ENCODE measurements at regions not wholly inside any gene's neighbourhood (a gene's known extent, or its start where the extent isn't known, plus 50 kb on each side); places are given as distances from the start of the nearest gene placed in this dataset.

DNA sequence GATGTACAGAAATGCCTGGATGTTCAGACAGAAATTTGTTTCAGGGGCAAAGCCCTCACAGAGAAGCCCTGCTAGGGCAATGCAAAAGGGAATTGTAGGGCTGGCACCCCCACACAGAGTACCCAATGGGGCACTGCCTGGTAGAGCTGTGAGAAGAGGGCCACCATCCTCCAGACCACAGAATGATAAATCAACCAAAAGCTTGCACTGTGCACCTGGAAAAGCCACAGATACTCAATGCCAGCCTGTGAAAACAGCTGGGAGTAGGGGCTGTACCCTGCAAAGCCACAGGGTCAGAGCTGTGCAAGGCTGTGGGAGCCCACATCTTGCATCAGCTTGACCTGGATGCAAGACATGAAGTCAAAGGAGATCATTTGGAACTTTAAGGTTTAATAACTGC is 477.9 kb upstream of the NECTIN3 start:
- TF ChIP-seq POLR2A (IDR thresholded peaks at IDR 0.05; ENCODE audit: low read length) (no peak), GATA1 (IDR thresholded peaks at IDR 0.05; ENCODE audit: low read depth, low read length) (no peak)

Data from erythroblast (primary cell).